A673 (cell line): ENCODE measurements at regions not wholly inside any gene's neighbourhood (a gene's known extent, or its start where the extent isn't known, plus 50 kb on each side); places are given as distances from the start of the nearest gene placed in this dataset.

Experiments
- CTCF ChIP-seq: fragments of 300-800, 200-600 bp; sonication (generic); conservative IDR thresholded peaks from 2 replicates; pipeline ENCODE4 v1.5.1; 2017; ENCODE audit warnings: low read depth, mild to moderate bottlenecking, antibody characterized with exemption, low read length, moderate library complexity, mixed read lengths
- EZH2 ChIP-seq: fragments of 200-600 bp; sonication (generic); IDR thresholded peaks from 2 replicates; pipeline ENCODE4 v1.6.1; 2017; ENCODE audit warnings: borderline replicate concordance, low read depth, mild to moderate bottlenecking, mixed read lengths, antibody characterized with exemption, low read length; ENCODE audit not compliant: poor library complexity, severe bottlenecking

- TF ChIP-seq CTCF (no peak), EZH2 (no peak)
Measured at GRCh38 chr1:221317537-221317936, 424.4 kb downstream of the DUSP10 start.
